Caco-2 (cell line): ENCODE measurements at regions not wholly inside any gene's neighbourhood (a gene's known extent, or its start where the extent isn't known, plus 50 kb on each side); places are given as distances from the start of the nearest gene placed in this dataset.

Source experiments
- BruUV-seq: library from RNA; stranded (reverse); fragments of 400-500 nt; replicated peaks from 2 replicates; lab custom pipeline; 2021; lab: Mats Ljungman, UMichigan
- CTCF ChIA-PET: fragments of 300-600 bp; sonication (Branson Sonifier 250); formaldehyde crosslinking; loops from one replicate; lab custom pipeline; 2022; ENCODE audit warnings: antibody characterized with exemption; lab: Charles Lee
- POLR2A ChIA-PET: fragments of 300-600 bp; sonication (Branson Sonifier 250); formaldehyde crosslinking; loops from one replicate; lab custom pipeline; 2022; ENCODE audit warnings: antibody characterized with exemption; lab: Charles Lee
- DNase-seq, 2 experiments: peaks; one replicate each; pipeline versions ENCODE4 v3.0.0 to v3.0.0-alpha.2; 2020 to 2022
- H3K27me3 ChIP-seq: replicated peaks from 2 replicates; pipeline ENCODE4 v1.6.0; 2011; ENCODE audit warnings: low read length; ENCODE audit not compliant: control insufficient read depth, insufficient read depth
- H3K36me3 ChIP-seq: 2 replicates; pipeline ENCODE4 v1.5.1; 2011; ENCODE audit warnings: low read length; ENCODE audit not compliant: control insufficient read depth, insufficient read depth
- H3K4me1 ChIP-seq: fragments of 250-450 bp; sonication (Bioruptor Pico); 2 replicates; pipeline ENCODE4 v1.5.1; 2020; ENCODE audit warnings: mild to moderate bottlenecking
- H3K4me3 ChIP-seq: 2 replicates; pipeline ENCODE4 v1.5.1; 2011; ENCODE audit warnings: low read depth, mild to moderate bottlenecking, control low read depth, low read length
- H3K9me3 ChIP-seq: fragments of 250-450 bp; sonication (Bioruptor Pico); 2 replicates; pipeline ENCODE4 v1.5.1; 2020; ENCODE audit warnings: mild to moderate bottlenecking, moderate library complexity
- H3K27ac Mint-ChIP-seq: one replicate; pipeline ENCODE4 v1.8.0; 2022; ENCODE audit warnings: mixed read lengths; ENCODE audit not compliant: unreplicated experiment
- H3K27me3 Mint-ChIP-seq: one replicate; pipeline ENCODE4 v1.8.0; 2022; ENCODE audit warnings: mixed read lengths; ENCODE audit not compliant: insufficient read depth, unreplicated experiment
- H3K36me3 Mint-ChIP-seq: one replicate; pipeline ENCODE4 v1.8.0; 2022; ENCODE audit warnings: mild to moderate bottlenecking, mixed read lengths; ENCODE audit not compliant: insufficient read depth, unreplicated experiment
- H3K4me1 Mint-ChIP-seq: one replicate; pipeline ENCODE4 v1.8.0; 2022; ENCODE audit warnings: low read depth, mixed read lengths; ENCODE audit not compliant: unreplicated experiment
- H3K4me3 Mint-ChIP-seq: one replicate; pipeline ENCODE4 v1.8.0; 2022; ENCODE audit warnings: mild to moderate bottlenecking, moderate library complexity, mixed read lengths; ENCODE audit not compliant: unreplicated experiment
- H3K9me3 Mint-ChIP-seq: one replicate; pipeline ENCODE4 v1.8.0; 2022; ENCODE audit warnings: mixed read lengths; ENCODE audit not compliant: unreplicated experiment
- intact Hi-C: fragments of 100-400 bp; cut with micrococcal nuclease; formaldehyde crosslinking; loops from one replicate; pipeline ENCODE4 v1.10.0; 2022; ENCODE audit not compliant: unreplicated experiment
- TF ChIP-seq, protein P1 (sequence below), 2 experiments: fragments of 200-600 bp in 1 of 2; IDR thresholded peaks; 1 replicate in 1 of 2; 2 replicates in 1 of 2; pipeline versions ENCODE4 v1.5.1 to v1.8.0; 2011 to 2022; ENCODE audit warnings: antibody characterized with exemption in 1 of 2, control low read depth in 1 of 2, inconsistent platforms in 1 of 2, low read depth in 1 of 2, low read length in 1 of 2, mild to moderate bottlenecking in 1 of 2, moderate library complexity in 1 of 2; ENCODE audit not compliant: insufficient read depth in 1 of 2, severe bottlenecking in 1 of 2, unreplicated experiment in 1 of 2

DNA sequence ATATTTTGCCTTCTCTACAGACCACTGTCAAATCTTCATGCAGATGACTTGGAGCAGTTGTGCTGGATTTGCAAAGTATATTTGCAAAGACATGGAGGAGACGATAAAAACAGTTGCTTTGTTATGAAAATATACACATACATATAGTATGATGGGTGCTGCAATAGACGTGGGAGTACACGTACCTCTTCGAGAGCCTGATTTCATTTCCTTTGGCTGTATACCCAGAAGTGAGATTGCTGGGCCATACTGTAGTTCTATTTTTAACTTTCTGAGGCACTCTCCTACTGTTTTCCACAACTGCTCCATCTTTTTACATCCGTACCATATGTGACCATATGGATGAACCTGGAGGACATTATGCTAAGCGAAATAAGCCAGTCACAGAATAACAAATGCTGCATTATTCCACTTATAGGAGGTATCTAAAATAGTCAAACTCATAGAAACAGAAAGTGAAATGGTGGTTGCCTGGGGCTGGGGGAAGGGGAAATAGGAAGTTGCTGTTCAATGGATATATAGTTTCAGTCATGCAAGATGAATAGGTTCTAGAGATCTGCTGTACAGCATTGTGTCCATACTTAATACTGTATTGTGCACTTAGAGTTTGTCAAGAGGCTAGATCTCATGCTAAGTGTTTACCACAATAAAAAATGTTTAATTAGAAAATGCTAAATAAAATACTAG lies 223.8 kb downstream of the HAO1 start:
- peaks cover 2% of the 10 kb centered on the region for H3K27me3 Mint-ChIP-seq
- Histone ChIP-seq H3K27me3 (no peaks in the 10 kb centered on the region), H3K4me3 (no peak overlapping the region), H3K4me1 (peaks cover 10% of the 10 kb centered on the region), H3K9me3 (no peaks in the 10 kb centered on the region), H3K36me3 (no peaks in the 10 kb centered on the region)
- H3K36me3 Mint-ChIP-seq = no peaks in the 10 kb centered on the region
- no peak overlapping the region for H3K4me3 Mint-ChIP-seq
- intact Hi-C loops = no loop called here
- ChIA-PET POLR2A (no interaction called here), CTCF (no interaction called here)
- peaks cover 5% of the 10 kb centered on the region for H3K4me1 Mint-ChIP-seq
- TF ChIP-seq, protein P1, sequence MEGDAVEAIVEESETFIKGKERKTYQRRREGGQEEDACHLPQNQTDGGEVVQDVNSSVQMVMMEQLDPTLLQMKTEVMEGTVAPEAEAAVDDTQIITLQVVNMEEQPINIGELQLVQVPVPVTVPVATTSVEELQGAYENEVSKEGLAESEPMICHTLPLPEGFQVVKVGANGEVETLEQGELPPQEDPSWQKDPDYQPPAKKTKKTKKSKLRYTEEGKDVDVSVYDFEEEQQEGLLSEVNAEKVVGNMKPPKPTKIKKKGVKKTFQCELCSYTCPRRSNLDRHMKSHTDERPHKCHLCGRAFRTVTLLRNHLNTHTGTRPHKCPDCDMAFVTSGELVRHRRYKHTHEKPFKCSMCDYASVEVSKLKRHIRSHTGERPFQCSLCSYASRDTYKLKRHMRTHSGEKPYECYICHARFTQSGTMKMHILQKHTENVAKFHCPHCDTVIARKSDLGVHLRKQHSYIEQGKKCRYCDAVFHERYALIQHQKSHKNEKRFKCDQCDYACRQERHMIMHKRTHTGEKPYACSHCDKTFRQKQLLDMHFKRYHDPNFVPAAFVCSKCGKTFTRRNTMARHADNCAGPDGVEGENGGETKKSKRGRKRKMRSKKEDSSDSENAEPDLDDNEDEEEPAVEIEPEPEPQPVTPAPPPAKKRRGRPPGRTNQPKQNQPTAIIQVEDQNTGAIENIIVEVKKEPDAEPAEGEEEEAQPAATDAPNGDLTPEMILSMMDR (IDR thresholded peaks at IDR 0.05; ENCODE audit: insufficient read depth in 1 of 2, low read depth in 1 of 2, low read length in 1 of 2, severe bottlenecking in 1 of 2, unreplicated experiment in 1 of 2) = no peak
- no peak for DNase-seq
- BruUV-seq = no TSS peak
- no peaks in the 10 kb centered on the region for H3K9me3 Mint-ChIP-seq
- no peak overlapping the region for H3K27ac Mint-ChIP-seq

DNA sequence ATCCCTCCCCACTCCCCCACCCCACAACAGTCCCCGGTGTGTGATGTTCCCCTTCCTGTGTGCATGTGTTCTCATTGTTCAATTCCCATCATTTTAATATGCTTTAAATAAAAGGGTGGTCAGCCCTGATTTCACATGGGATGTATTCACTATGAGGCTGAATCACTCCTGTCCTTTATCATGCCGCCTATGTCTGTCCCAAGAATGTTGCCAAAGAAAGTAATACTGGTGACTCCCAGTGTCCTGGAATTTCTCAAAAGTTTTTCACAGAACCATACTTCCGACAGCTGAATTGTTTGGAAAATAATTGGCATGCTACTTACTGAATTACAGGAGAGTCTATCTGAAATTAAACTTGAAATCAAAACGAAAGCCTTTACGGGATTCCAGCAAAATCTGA lies 217.7 kb downstream of the HAO1 start:
- 0 out of 2 replicates have a peak, but pooled peaks cover 3% of the 10 kb centered on the region for H3K9me3 ChIP-seq
- no peak overlapping the region for H3K4me3 ChIP-seq
- Mint-ChIP-seq H3K27me3 (peaks cover 8% of the 10 kb centered on the region), H3K4me1 (no peaks in the 10 kb centered on the region), H3K9me3 (no peaks in the 10 kb centered on the region), H3K27ac (no peak overlapping the region), H3K36me3 (no peaks in the 10 kb centered on the region), H3K4me3 (no peak overlapping the region)
- DNase-seq = no peak
- TF ChIP-seq, protein P1 (IDR thresholded peaks at IDR 0.05; ENCODE audit: insufficient read depth in 1 of 2, low read depth in 1 of 2, low read length in 1 of 2, severe bottlenecking in 1 of 2, unreplicated experiment in 1 of 2) = no peak
- no peaks in the 10 kb centered on the region for H3K4me1 ChIP-seq
- POLR2A ChIA-PET = no interaction called here
- CTCF ChIA-PET = no interaction called here
- no peaks in the 10 kb centered on the region for H3K36me3 ChIP-seq
- intact Hi-C loops = no loop called here
- no peaks in the 10 kb centered on the region for H3K27me3 ChIP-seq
- no TSS peak for BruUV-seq

DNA sequence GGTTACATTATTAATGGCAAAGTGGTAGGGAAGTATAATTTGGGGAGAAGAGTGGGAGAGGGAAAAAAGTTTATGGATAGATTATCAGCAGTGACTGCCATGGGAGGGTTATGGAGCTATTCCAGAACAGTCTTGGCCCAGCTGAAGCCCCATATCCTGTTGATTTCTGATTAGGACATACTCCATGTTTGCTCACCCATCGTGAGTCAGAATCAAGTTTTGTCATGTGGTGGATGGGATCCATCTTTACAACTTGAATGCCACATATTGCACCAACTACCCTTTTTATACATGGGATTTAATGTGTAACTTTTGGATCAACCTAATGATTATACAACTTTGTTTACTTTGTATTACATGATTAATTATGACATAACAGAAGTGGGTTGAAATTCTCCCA lies 217.0 kb downstream of the HAO1 start:
- no TSS peak for BruUV-seq
- intact Hi-C loops = no loop called here
- Histone ChIP-seq H3K9me3 (0 out of 2 replicates have a peak, but pooled peaks cover 3% of the 10 kb centered on the region), H3K4me3 (no peak overlapping the region), H3K36me3 (no peaks in the 10 kb centered on the region), H3K4me1 (no peaks in the 10 kb centered on the region), H3K27me3 (no peaks in the 10 kb centered on the region)
- DNase-seq = no peak
- Mint-ChIP-seq H3K27ac (no peak overlapping the region), H3K9me3 (no peaks in the 10 kb centered on the region), H3K4me3 (no peak overlapping the region), H3K4me1 (no peaks in the 10 kb centered on the region), H3K36me3 (no peaks in the 10 kb centered on the region), H3K27me3 (peaks cover 8% of the 10 kb centered on the region)
- TF ChIP-seq, protein P1 (IDR thresholded peaks at IDR 0.05; ENCODE audit: insufficient read depth in 1 of 2, low read depth in 1 of 2, low read length in 1 of 2, severe bottlenecking in 1 of 2, unreplicated experiment in 1 of 2) = no peak
- ChIA-PET POLR2A (no interaction called here), CTCF (no interaction called here)
